Mucosa of descending colon (tissue), 3 donors: ENCODE measurements at regions not wholly inside any gene's neighbourhood (a gene's known extent, or its start where the extent isn't known, plus 50 kb on each side); places are given as distances from the start of the nearest gene placed in this dataset.

Experiments
- ATAC-seq: fragments of 200-7000 bp; cut with Tn5 transposase; one replicate; pipeline ENCODE4 v1.9.1; 2020; ENCODE audit warnings: mild to moderate bottlenecking, moderate library complexity
- DNase-seq, 3 donors: peaks; one replicate each; pipeline ENCODE4 v3.0.0-alpha.2; 2020
- H3K36me3 ChIP-seq: fragments of 200-600 bp; one replicate; pipeline ENCODE4 v1.8.0; 2021; ENCODE audit warnings: low read depth, mild to moderate bottlenecking
- H3K4me1 ChIP-seq: fragments of 200-600 bp; one replicate; pipeline ENCODE4 v1.8.0; 2021; ENCODE audit warnings: low read depth, mild to moderate bottlenecking
- H3K4me3 ChIP-seq: fragments of 200-600 bp; one replicate; pipeline ENCODE4 v1.8.0; 2021; ENCODE audit warnings: mild to moderate bottlenecking
- H3K9me3 ChIP-seq: fragments of 200-600 bp; one replicate; pipeline ENCODE4 v1.8.0; 2021; ENCODE audit warnings: mild to moderate bottlenecking
- CTCF ChIP-seq: fragments of 200-600 bp; IDR thresholded peaks from one replicate; pipeline ENCODE4 v1.8.0; 2022; ENCODE audit warnings: antibody characterized with exemption, mild to moderate bottlenecking
- intact Hi-C, 2 donors: fragments of 100-400 bp; cut with DNase I in 1 of 2; cut with micrococcal nuclease in 1 of 2; formaldehyde crosslinking; loops; one replicate each; pipeline versions ENCODE4 v1.11.0 to v1.11.1; 2022; cut with DNase I, micrococcal nuclease
- donor health status: DM: no; HTN: no; CAD: no; lungs with moderate emphysema.
- donor health status: DM: no; HTN: no; CAD: no.
- donor health status: DM: no; HTN: yes; CAD: no.

- intact Hi-C loops, result no loop called here
- no peaks in the 10 kb centered on the region for H3K4me1 ChIP-seq
- H3K9me3 ChIP-seq, result no peaks in the 10 kb centered on the region
- no peaks in the 10 kb centered on the region for H3K36me3 ChIP-seq
- H3K4me3 ChIP-seq, result no peak overlapping the region
- TF ChIP-seq CTCF, result no peak
- DNase-seq (no peak), ATAC-seq (no peak)
These were observed 176.4 kb upstream of the ZKSCAN2 start for GRCh38 chr16:25434064-25434463.

- no peak for TF ChIP-seq CTCF
- intact Hi-C loops, result no loop called here
- no peaks in the 10 kb centered on the region for H3K9me3 ChIP-seq
These were observed 175.7 kb upstream of the ZKSCAN2 start for GRCh38 chr16:25433388-25433787.

GRCh38 chr16:25431472-25431871 is 173.8 kb upstream of the ZKSCAN2 start:
- H3K4me3 ChIP-seq, result no peak overlapping the region
- H3K9me3 ChIP-seq, result no peaks in the 10 kb centered on the region
- no peaks in the 10 kb centered on the region for H3K4me1 ChIP-seq
- no peaks in the 10 kb centered on the region for H3K36me3 ChIP-seq
- no peak for TF ChIP-seq CTCF
- no peak for ATAC-seq
- DNase-seq, result no peak
- intact Hi-C loops, result no loop called here

More at GRCh38 chr16:25433388-25433787, 175.7 kb upstream of the ZKSCAN2 start:
- H3K36me3 ChIP-seq, result no peaks in the 10 kb centered on the region
- H3K4me3 ChIP-seq, result no peak overlapping the region
- H3K4me1 ChIP-seq, result no peaks in the 10 kb centered on the region
- DNase-seq (no peak), ATAC-seq (no peak)

GRCh38 chr16:25426829-25427228 is 169.2 kb upstream of the ZKSCAN2 start:
- no peaks in the 10 kb centered on the region for H3K9me3 ChIP-seq
- ATAC-seq (no peak), DNase-seq (no peak)
- no peak for TF ChIP-seq CTCF
- H3K4me3 ChIP-seq, result no peak overlapping the region
- H3K4me1 ChIP-seq, result no peaks in the 10 kb centered on the region
- no peaks in the 10 kb centered on the region for H3K36me3 ChIP-seq
- intact Hi-C loops, result no loop called here

GRCh38 chr16:25419681-25420080 is 162.0 kb upstream of the ZKSCAN2 start:
- Histone ChIP-seq H3K36me3 (no peaks in the 10 kb centered on the region), H3K4me1 (no peaks in the 10 kb centered on the region), H3K4me3 (no peak overlapping the region), H3K9me3 (no peaks in the 10 kb centered on the region)
- no peak for DNase-seq
- intact Hi-C loops, result no loop called here
- no peak for ATAC-seq
- no peak for TF ChIP-seq CTCF

- Histone ChIP-seq H3K36me3 (no peaks in the 10 kb centered on the region), H3K4me3 (no peak overlapping the region), H3K9me3 (no peaks in the 10 kb centered on the region), H3K4me1 (no peaks in the 10 kb centered on the region)
- no peak for DNase-seq
- intact Hi-C loops, result no loop called here
- ATAC-seq, result no peak
- no peak for TF ChIP-seq CTCF
These were observed 161.5 kb upstream of the ZKSCAN2 start for GRCh38 chr16:25419153-25419552.
